DMS79 (cell line): ENCODE measurements at regions not wholly inside any gene's neighbourhood (a gene's known extent, or its start where the extent isn't known, plus 50 kb on each side); places are given as distances from the start of the nearest gene placed in this dataset.

ENCODE experiments used
- DNase-seq: peaks from one replicate; lab custom pipeline; 2025; lab: John Stamatoyannopoulos, UW

DNA sequence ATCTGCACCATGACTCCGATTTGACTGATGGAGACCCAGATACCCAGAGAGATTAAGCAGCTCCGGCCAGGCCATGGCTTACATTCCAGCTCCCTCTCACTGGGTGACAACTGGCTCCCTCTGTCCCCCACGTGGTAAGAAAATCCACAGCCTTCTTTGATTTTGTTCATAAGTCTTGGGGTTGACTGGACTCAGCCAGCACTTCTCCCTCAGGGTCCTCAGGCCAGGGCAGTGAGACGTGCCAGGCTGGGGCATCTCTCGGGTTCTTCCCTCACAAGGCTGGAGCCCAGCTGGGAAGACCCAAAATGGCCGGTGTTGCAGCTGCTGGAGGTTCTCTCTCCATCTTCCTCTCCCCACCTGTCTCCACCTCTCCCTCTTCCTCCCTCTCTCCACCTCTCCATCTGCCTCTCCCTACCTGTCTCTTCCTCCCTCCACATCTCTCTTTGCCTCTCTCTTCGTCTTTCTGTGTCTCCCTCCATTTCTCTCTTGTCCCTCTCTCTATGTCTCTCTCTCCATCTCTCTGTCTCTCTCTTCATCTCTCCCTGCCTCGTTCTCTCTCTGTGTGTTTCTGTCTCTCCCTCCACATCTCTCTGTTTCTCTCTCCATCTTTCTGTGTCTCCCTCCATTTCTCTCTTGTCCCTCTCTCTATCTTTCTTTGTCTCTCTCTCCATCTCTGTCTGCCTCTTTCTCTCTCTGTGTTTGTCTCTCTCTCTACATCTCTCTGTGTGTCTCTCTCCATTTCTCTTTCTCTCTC lies 105.3 kb downstream of the FOXL1 start:
- DNase-seq: no peak

DNA sequence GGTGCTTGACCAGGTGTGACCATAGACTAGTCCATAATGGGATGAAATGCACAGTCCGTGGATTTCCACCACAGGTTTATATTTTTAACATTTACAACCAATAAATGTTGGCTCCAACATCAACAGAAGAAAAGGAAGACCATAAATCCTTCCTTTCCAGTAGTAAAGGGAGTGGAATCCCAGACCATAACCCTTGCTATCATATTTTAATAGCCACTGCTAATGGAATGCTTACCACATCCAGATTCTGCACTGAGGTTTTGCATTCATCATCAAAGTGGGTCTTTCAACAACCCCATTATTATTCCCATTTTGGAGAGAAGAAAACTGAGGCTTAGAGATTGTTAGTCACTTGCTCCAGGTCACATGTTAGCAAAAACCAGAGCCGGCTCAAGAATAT lies 106.7 kb downstream of the FOXL1 start:
- no peak for DNase-seq

GRCh38 chr16:86690970-86691369 lies 112.6 kb downstream of the FOXL1 start:
- no peak for DNase-seq

DNA sequence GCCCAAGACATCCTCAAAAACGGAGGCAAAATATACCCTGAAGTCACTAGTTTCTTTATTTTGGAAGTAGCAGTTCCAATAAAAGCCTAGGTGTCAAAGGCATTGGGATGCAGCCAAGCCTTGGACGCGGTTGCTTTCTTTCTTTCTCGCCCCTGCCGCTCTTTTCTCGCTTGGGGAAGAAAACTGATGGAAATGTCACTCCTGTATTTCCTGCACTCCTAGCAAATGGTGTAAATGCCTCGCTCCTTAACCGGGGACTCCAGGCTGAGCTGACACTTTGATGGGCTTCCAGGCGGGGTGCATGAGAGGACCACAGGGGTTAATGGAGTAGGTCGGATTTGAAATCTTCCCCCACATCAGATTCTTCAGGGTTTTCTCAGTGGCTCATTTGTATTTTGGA lies 114.1 kb downstream of the FOXL1 start:
- DNase-seq: no peak

- no peak for DNase-seq
Observed at GRCh38 chr16:86693033-86693432, 114.7 kb downstream of the FOXL1 start.

DNA sequence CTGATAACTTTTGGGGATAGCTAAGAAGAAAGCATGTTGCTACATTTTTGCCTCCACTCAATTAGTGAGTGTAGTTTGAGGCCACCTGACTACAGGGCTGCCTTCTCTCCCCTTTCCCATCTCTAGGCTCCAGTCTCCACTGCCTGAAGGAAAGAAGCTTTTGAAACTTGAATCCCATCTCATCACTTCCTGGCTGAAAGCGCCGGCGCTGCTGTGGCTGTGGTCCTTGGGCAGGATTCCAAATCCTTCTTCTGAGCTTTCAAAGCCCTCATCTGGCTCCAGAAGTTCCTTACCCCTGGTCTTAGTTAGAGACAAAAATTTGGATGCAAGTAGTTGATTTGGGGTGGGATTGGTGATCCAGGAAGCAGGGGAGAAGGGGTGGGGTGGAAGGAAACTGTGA lies 119.4 kb downstream of the FOXL1 start:
- no peak for DNase-seq

DNA sequence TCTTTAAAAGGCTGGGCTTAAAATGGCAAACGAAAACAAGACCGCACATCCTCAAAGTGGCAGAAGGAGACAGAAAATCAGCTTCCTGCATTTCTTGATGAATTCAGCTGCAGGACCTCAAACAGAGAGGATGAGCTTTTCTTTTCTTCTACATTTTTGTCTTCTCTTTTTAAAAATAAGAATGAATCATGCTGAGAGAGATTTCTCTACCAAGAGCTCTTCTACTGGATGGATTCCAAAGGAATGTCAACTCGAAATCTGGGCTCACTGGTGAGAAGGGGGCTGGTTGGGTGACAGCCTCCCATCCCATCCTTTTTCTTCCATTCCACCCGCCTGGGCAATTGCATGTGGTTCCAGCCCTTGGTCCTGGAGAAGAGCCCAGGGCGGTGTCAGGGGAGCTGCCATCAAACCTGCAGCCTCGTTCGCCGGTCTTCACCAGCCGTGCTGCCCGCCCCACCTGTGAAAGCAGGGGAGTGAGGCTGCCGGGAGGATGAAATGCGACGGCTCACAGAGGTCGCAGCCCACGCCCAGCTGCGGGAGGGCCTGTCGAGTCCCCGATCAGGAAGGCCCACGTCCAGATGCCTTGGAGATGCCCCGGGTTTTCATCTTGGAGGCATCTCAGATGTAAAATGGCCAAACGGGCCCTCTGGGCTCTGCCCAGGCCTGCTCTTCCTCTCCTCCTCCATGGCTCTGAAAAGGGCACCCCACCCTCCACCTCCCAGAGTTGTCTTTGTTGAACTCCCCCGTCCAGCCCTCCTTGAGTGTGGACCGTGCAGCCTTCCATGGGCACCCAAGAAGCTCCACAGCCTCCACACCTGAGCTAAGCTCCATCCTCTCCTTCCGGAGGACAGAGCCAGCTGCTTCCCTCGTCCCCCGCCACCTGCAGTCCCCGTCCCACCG lies 121.9 kb downstream of the FOXL1 start:
- DNase-seq: no peak

DNA sequence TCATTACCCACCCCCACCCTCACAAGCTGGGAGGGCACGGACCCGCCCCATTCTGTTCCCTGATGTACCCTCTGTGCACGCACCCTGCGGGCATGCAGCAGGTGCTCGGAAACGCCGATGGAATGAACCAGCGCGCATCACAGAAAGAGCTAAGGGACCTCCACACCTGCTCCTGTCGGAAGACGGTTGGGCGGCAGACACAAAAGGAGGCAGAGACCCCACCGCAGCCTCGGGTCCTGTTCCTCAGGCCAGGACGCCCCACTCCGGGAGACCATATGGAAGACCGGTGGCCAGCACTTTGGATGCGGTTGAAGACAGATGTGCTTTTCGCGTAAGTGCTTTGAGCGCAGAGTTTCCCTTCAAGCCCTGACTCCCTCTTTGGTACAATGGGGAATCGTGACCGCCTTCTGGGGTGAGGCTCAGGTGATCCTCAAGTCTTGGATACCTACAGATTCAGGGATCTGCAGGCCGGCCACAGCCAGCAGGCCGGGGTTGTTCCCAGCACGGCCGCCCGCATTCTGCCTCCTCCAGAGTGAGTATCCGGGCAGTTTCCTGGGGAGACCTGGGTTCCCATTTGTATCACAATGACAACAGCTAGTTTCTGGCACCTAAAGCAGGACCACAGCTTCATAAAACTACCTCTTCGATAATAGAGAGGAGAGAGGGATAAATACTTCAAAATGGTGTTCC lies 123.1 kb downstream of the FOXL1 start:
- no peak for DNase-seq

- DNase-seq: no peak
Observed at GRCh38 chr16:86702824-86703588, 124.7 kb downstream of the FOXL1 start.

- no peak for DNase-seq
Observed at GRCh38 chr16:86704516-86704915, 126.2 kb downstream of the FOXL1 start.

DNA sequence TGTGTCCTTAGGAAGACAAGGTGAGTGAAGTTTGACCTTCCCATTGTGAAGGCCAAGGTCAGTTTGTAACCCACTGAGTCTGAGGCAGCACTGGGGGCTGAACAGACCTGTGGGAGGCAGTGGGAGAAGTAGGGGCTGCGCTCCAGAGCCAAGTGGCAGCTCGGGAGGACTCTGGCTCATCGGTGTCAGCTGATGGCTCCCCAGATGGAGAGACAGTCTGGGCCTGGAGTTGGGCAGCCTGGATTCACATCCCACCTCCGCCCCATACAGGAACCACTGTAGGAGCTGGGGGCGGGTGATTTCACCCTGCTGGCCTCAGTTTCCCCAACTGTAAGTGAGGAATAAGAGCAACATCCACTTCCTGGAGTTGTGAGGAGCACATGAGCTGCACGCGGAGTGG lies 128.4 kb downstream of the FOXL1 start:
- no peak for DNase-seq

DNA sequence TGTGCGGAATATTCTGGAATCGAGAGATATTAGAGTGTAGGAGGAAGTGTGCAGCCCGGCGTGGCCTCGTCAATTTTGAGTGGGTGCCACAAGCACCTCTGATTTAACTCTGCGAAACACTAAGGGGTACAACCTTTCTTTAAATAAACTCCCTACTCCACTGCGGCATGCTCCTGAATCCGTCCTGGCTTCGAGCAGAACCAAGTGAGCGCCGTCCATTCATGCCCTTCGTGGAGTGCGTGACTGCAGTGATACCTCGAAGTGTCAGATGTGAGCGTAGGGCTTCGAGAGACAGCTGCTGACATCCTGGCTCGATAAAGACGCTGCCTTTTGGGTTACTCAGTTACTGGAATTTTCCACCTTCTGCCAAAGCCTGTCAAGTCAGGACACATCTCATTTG lies 128.8 kb downstream of the FOXL1 start:
- no peak for DNase-seq

GRCh38 chr16:86707581-86707980 lies 129.2 kb downstream of the FOXL1 start:
- DNase-seq: no peak

DNA sequence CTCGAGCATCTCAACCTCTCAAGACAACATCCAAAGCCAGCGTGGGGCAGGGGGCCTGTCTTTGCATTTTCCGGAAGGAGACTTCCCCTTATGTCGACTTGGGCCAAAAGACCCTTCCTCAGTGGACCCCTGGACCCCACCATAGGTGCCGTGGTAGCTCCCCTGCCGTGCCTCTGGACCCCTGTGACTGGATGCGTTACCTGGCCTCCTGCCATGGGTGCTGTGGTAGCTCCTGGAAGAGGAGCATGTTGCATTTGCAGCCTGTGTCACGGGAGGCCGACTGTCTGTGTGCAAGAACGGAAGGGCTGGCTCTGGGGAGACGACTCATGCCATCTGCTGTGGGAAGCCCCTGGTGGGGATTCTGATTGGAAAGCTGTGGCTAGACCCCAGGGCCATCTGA lies 130.1 kb downstream of the FOXL1 start:
- DNase-seq: no peak

DNA sequence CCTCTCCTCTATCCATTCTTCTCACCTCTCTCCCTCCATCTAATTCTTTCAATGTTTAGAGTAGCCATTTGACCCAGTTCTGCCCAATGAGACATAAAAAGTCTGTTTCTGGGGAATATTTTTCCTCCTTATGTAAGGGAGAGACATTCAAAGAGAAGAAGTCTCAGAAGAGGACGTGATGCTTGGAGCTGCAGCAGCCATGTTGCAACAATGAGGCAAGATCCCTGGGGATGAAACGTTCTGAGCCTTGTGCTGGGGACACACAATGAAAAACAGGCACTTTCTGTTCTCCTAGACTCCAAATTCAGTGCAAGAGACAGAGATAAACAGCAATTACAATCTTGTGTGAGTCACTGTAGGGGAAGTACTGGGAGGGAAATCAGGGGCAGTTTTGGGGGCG lies 130.8 kb downstream of the FOXL1 start:
- no peak for DNase-seq

- no peak for DNase-seq
Observed at GRCh38 chr16:86709902-86710601, 131.7 kb downstream of the FOXL1 start.

- DNase-seq: no peak
Observed at GRCh38 chr16:86710602-86710950, 132.2 kb downstream of the FOXL1 start.

DNA sequence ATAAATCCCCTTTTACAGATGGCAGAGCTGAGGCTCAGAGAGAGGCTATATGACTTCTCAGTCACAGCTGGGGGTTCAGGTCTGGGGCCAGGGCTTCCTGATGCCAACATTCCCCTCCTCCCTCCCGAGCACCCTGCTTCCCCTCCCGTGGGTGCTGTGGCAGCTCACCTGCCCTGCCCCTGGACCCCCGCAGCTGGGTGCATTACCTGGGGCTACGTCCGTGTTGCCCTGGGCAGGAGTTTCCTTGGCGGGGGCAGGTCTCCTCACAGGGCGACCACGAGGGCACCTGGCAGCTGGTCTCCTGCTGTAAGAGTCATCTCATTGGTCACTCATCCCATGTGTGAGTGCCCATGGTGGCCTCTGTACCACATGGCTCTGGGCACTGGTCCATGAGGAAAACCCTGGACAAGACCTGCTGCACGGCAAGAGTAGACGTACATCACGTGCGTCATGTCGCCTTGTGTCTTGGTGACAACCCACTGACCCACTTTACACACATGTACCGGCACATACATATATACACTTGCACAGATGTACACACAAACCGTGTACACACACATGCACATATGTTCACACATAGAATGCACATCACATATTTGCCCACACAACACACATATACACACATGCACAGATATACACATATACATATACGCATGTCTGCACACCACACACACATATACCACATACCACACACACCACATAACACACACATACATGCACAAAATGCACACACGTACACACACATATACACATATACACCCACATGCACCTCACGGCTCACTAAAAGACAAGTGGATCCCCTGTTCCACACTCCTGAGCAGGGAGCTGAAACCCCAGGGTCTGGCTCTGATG lies 134.0 kb downstream of the FOXL1 start:
- DNase-seq: no peak

GRCh38 chr16:86713021-86713631 lies 134.8 kb downstream of the FOXL1 start:
- no peak for DNase-seq

DNA sequence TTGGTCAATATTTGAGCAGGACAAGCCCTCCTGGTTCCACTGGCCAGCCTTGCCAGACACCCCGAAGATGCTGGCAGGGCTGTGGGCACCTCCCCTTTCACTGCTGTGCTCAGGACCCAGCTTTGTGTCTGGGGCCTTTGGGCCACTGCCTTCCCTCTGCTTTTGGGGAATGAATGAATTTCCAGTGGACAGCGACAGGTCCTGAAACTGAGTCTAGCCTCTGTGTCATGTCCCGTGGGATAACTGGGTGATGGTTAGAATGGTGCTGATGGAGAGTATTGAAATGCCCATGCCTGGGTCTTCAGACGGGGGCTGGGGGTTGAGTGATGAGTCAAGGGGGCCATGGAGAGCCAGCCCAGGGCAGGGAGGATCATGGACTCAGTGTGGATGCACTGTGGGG lies 135.8 kb downstream of the FOXL1 start:
- DNase-seq: no peak
